NCI-H524 treated with DMSO at 0.1 percent for 48 hours (cell line): ENCODE measurements at regions not wholly inside any gene's neighbourhood (a gene's known extent, or its start where the extent isn't known, plus 50 kb on each side); places are given as distances from the start of the nearest gene placed in this dataset.
"Not testable (repeated sequence)": the region's sequence is repeated elsewhere in the genome, so short reads cannot be mapped to it uniquely, and the experiment has no call there.

ENCODE experiments used
- DNase-seq: peaks from one replicate; lab custom pipeline; 2025; lab: John Stamatoyannopoulos, UW

- no peak for DNase-seq
These were observed 176.7 kb downstream of the LYPLAL1 start for GRCh38 chr1:219350172-219350931.

- no peak for DNase-seq
These were observed 174.3 kb downstream of the LYPLAL1 start for GRCh38 chr1:219347921-219348391.

GRCh38 chr1:219347376-219347775, 173.7 kb downstream of the LYPLAL1 start:
- DNase-seq, result no peak

GRCh38 chr1:219345953-219346352, 172.3 kb downstream of the LYPLAL1 start:
- no peak for DNase-seq

- DNase-seq, result no peak
These were observed 169.2 kb downstream of the LYPLAL1 start for GRCh38 chr1:219342836-219343235.

- DNase-seq, result no peak
These were observed 167.1 kb downstream of the LYPLAL1 start for GRCh38 chr1:219340796-219341195.

GRCh38 chr1:219339466-219339865, 165.8 kb downstream of the LYPLAL1 start:
- DNase-seq, result no peak

GRCh38 chr1:219337588-219337987, 163.9 kb downstream of the LYPLAL1 start:
- no peak for DNase-seq

GRCh38 chr1:219333626-219334025, 159.9 kb downstream of the LYPLAL1 start:
- no peak for DNase-seq

GRCh38 chr1:219331424-219331823, 157.7 kb downstream of the LYPLAL1 start:
- no peak for DNase-seq

- DNase-seq, result no peak
These were observed 157.0 kb downstream of the LYPLAL1 start for GRCh38 chr1:219330669-219331068.

- no peak for DNase-seq
These were observed 156.3 kb downstream of the LYPLAL1 start for GRCh38 chr1:219330001-219330400.

- DNase-seq, result no peak
These were observed 155.9 kb downstream of the LYPLAL1 start for GRCh38 chr1:219329578-219329977.

- DNase-seq, result no peak
These were observed 153.2 kb downstream of the LYPLAL1 start for GRCh38 chr1:219326843-219327242.

GRCh38 chr1:219325368-219325742, 151.7 kb downstream of the LYPLAL1 start:
- no peak for DNase-seq

- no peak for DNase-seq
These were observed 151.1 kb downstream of the LYPLAL1 start for GRCh38 chr1:219324629-219325367.

GRCh38 chr1:219324171-219324570, 150.5 kb downstream of the LYPLAL1 start:
- no peak for DNase-seq

GRCh38 chr1:219323426-219323825, 149.7 kb downstream of the LYPLAL1 start:
- no peak for DNase-seq

GRCh38 chr1:219322766-219323165, 149.1 kb downstream of the LYPLAL1 start:
- no peak for DNase-seq

GRCh38 chr1:219320563-219320962, 146.9 kb downstream of the LYPLAL1 start:
- DNase-seq, result not testable (repeated sequence)

GRCh38 chr1:219318826-219319225, 145.1 kb downstream of the LYPLAL1 start:
- DNase-seq, result no peak

GRCh38 chr1:219317762-219318353, 144.2 kb downstream of the LYPLAL1 start:
- DNase-seq, result no peak

GRCh38 chr1:219316066-219316465, 142.4 kb downstream of the LYPLAL1 start:
- no peak for DNase-seq
